ENCODE measurements at regions not wholly inside any gene's neighbourhood (a gene's known extent, or its start where the extent isn't known, plus 50 kb on each side); places are given as distances from the start of the nearest gene placed in this dataset.

DNA sequence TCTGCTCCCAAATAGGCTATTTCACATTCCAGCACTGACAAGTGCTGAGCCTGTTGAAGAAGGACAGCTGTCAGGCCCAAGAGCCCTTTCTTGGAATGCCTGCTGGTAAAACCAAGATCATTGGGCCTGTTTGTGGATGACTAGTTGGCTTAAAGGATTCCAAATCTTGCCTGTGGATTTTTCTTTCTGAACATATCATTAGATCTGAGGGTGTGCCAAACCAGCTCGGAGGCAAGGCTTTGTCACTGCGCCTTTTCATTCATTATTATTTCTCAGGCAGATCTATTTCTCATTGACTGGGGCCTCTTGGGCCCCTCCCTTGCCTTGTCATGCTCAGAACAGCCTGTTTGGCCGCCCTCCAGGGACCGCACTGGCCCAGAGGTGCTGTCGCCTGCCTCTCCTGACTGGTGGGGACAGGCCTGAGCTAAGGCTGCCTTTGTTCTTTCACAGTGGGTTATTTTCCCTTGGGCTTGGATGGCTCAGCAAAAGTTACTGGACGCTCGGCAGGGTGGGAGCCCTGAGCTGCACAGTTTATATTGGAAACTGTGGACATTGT, 222.7 kb upstream of the SESN3 start:
- Mint-ChIP-seq H3K27me3 (ENCODE audit: low read depth) (no peaks in the 10 kb centered on the region), H3K4me3 (no peak overlapping the region), H3K9me3 (peaks cover 14% of the 10 kb centered on the region), H3K36me3 (no peaks in the 10 kb centered on the region), H3K4me1 (peaks cover 11% of the 10 kb centered on the region), H3K27ac (no peak overlapping the region)
- DNase-seq (ENCODE audit: low spot score): no peak
- ATAC-seq: no peak
- no peak for TF ChIP-seq NR1H2 (CRISPR knock-in tag; IDR thresholded peaks at IDR 0.05)
- TF ChIP-seq, protein P1, sequence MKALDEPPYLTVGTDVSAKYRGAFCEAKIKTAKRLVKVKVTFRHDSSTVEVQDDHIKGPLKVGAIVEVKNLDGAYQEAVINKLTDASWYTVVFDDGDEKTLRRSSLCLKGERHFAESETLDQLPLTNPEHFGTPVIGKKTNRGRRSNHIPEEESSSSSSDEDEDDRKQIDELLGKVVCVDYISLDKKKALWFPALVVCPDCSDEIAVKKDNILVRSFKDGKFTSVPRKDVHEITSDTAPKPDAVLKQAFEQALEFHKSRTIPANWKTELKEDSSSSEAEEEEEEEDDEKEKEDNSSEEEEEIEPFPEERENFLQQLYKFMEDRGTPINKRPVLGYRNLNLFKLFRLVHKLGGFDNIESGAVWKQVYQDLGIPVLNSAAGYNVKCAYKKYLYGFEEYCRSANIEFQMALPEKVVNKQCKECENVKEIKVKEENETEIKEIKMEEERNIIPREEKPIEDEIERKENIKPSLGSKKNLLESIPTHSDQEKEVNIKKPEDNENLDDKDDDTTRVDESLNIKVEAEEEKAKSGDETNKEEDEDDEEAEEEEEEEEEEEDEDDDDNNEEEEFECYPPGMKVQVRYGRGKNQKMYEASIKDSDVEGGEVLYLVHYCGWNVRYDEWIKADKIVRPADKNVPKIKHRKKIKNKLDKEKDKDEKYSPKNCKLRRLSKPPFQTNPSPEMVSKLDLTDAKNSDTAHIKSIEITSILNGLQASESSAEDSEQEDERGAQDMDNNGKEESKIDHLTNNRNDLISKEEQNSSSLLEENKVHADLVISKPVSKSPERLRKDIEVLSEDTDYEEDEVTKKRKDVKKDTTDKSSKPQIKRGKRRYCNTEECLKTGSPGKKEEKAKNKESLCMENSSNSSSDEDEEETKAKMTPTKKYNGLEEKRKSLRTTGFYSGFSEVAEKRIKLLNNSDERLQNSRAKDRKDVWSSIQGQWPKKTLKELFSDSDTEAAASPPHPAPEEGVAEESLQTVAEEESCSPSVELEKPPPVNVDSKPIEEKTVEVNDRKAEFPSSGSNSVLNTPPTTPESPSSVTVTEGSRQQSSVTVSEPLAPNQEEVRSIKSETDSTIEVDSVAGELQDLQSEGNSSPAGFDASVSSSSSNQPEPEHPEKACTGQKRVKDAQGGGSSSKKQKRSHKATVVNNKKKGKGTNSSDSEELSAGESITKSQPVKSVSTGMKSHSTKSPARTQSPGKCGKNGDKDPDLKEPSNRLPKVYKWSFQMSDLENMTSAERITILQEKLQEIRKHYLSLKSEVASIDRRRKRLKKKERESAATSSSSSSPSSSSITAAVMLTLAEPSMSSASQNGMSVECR (CRISPR knock-in tag; IDR thresholded peaks at IDR 0.05; ENCODE audit: borderline replicate concordance): no peak
- no peak for TF ChIP-seq ELF4 (CRISPR knock-in tag; IDR thresholded peaks at IDR 0.05; ENCODE audit: low read depth)
- TF ChIP-seq, protein P2, sequence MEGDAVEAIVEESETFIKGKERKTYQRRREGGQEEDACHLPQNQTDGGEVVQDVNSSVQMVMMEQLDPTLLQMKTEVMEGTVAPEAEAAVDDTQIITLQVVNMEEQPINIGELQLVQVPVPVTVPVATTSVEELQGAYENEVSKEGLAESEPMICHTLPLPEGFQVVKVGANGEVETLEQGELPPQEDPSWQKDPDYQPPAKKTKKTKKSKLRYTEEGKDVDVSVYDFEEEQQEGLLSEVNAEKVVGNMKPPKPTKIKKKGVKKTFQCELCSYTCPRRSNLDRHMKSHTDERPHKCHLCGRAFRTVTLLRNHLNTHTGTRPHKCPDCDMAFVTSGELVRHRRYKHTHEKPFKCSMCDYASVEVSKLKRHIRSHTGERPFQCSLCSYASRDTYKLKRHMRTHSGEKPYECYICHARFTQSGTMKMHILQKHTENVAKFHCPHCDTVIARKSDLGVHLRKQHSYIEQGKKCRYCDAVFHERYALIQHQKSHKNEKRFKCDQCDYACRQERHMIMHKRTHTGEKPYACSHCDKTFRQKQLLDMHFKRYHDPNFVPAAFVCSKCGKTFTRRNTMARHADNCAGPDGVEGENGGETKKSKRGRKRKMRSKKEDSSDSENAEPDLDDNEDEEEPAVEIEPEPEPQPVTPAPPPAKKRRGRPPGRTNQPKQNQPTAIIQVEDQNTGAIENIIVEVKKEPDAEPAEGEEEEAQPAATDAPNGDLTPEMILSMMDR (IDR thresholded peaks at IDR 0.05): no peak
- TF ChIP-seq SMAD3 (CRISPR knock-in tag; IDR thresholded peaks at IDR 0.05; ENCODE audit: borderline replicate concordance): no peak
- no peak for TF ChIP-seq RORB (CRISPR knock-in tag; IDR thresholded peaks at IDR 0.05)
- POLR2A ChIA-PET: no interaction called here
- CTCF ChIA-PET: interaction anchor here (1.1 to 1.5 kb wide), 2 partner anchors 252 kb away, joined by 4 read pairs; no protein-coding TSS in a partner anchor

DNA sequence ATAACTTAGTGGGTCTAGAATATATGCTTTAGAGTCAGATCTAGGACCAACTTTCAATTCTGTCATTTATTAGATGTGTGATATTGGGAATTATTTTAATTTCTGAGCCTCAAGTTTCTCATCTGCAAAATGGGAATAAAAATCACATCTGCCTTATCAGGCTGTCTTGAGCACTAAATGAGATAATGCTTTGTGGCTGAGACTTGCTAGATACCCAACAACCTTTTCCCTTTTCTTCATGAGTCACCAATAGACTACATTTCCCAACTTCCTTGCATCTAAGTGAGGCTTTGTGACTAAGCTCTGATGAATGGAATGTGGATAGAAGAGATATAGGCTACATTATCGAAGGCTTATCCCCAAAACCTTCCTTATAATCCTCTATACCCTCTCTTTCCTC, 220.7 kb upstream of the SESN3 start:
- DNase-seq (ENCODE audit: low spot score) (no peak), ATAC-seq (no peak)
- no peak overlapping the region for H3K4me3 Mint-ChIP-seq
- H3K27ac Mint-ChIP-seq: no peak overlapping the region
- H3K4me1 Mint-ChIP-seq: peaks cover 11% of the 10 kb centered on the region
- ChIA-PET POLR2A (no interaction called here), CTCF (no interaction called here)
- no peaks in the 10 kb centered on the region for H3K36me3 Mint-ChIP-seq
- no peaks in the 10 kb centered on the region for H3K27me3 Mint-ChIP-seq (ENCODE audit: low read depth)
- peaks cover 12% of the 10 kb centered on the region for H3K9me3 Mint-ChIP-seq
- TF ChIP-seq, protein P3, sequence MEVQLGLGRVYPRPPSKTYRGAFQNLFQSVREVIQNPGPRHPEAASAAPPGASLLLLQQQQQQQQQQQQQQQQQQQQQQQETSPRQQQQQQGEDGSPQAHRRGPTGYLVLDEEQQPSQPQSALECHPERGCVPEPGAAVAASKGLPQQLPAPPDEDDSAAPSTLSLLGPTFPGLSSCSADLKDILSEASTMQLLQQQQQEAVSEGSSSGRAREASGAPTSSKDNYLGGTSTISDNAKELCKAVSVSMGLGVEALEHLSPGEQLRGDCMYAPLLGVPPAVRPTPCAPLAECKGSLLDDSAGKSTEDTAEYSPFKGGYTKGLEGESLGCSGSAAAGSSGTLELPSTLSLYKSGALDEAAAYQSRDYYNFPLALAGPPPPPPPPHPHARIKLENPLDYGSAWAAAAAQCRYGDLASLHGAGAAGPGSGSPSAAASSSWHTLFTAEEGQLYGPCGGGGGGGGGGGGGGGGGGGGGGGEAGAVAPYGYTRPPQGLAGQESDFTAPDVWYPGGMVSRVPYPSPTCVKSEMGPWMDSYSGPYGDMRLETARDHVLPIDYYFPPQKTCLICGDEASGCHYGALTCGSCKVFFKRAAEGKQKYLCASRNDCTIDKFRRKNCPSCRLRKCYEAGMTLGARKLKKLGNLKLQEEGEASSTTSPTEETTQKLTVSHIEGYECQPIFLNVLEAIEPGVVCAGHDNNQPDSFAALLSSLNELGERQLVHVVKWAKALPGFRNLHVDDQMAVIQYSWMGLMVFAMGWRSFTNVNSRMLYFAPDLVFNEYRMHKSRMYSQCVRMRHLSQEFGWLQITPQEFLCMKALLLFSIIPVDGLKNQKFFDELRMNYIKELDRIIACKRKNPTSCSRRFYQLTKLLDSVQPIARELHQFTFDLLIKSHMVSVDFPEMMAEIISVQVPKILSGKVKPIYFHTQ (CRISPR knock-in tag; IDR thresholded peaks at IDR 0.05): no peak
- TF ChIP-seq OVOL2 (CRISPR knock-in tag; IDR thresholded peaks at IDR 0.05; ENCODE audit: borderline replicate concordance) (no peak), SMAD3 (CRISPR knock-in tag; IDR thresholded peaks at IDR 0.05; ENCODE audit: borderline replicate concordance) (no peak), EMX1 (CRISPR knock-in tag; IDR thresholded peaks at IDR 0.05) (no peak), SP1 (CRISPR knock-in tag; conservative IDR thresholded peaks at IDR 0.05) (no peak)
- TF ChIP-seq, protein P4, sequence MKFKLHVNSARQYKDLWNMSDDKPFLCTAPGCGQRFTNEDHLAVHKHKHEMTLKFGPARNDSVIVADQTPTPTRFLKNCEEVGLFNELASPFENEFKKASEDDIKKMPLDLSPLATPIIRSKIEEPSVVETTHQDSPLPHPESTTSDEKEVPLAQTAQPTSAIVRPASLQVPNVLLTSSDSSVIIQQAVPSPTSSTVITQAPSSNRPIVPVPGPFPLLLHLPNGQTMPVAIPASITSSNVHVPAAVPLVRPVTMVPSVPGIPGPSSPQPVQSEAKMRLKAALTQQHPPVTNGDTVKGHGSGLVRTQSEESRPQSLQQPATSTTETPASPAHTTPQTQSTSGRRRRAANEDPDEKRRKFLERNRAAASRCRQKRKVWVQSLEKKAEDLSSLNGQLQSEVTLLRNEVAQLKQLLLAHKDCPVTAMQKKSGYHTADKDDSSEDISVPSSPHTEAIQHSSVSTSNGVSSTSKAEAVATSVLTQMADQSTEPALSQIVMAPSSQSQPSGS (CRISPR knock-in tag; IDR thresholded peaks at IDR 0.05; ENCODE audit: borderline replicate concordance, low read depth): no peak
- TF ChIP-seq, protein P5, sequence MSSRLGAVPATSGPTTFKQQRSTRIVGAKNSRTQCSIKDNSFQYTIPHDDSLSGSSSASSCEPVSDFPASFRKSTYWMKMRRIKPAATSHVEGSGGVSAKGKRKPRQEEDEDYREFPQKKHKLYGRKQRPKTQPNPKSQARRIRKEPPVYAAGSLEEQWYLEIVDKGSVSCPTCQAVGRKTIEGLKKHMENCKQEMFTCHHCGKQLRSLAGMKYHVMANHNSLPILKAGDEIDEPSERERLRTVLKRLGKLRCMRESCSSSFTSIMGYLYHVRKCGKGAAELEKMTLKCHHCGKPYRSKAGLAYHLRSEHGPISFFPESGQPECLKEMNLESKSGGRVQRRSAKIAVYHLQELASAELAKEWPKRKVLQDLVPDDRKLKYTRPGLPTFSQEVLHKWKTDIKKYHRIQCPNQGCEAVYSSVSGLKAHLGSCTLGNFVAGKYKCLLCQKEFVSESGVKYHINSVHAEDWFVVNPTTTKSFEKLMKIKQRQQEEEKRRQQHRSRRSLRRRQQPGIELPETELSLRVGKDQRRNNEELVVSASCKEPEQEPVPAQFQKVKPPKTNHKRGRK (CRISPR knock-in tag; IDR thresholded peaks at IDR 0.05; ENCODE audit: borderline replicate concordance): no peak
- TF ChIP-seq, protein P6, sequence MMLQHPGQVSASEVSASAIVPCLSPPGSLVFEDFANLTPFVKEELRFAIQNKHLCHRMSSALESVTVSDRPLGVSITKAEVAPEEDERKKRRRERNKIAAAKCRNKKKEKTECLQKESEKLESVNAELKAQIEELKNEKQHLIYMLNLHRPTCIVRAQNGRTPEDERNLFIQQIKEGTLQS (CRISPR knock-in tag; conservative IDR thresholded peaks at IDR 0.05): no peak
- TF ChIP-seq, protein P7, sequence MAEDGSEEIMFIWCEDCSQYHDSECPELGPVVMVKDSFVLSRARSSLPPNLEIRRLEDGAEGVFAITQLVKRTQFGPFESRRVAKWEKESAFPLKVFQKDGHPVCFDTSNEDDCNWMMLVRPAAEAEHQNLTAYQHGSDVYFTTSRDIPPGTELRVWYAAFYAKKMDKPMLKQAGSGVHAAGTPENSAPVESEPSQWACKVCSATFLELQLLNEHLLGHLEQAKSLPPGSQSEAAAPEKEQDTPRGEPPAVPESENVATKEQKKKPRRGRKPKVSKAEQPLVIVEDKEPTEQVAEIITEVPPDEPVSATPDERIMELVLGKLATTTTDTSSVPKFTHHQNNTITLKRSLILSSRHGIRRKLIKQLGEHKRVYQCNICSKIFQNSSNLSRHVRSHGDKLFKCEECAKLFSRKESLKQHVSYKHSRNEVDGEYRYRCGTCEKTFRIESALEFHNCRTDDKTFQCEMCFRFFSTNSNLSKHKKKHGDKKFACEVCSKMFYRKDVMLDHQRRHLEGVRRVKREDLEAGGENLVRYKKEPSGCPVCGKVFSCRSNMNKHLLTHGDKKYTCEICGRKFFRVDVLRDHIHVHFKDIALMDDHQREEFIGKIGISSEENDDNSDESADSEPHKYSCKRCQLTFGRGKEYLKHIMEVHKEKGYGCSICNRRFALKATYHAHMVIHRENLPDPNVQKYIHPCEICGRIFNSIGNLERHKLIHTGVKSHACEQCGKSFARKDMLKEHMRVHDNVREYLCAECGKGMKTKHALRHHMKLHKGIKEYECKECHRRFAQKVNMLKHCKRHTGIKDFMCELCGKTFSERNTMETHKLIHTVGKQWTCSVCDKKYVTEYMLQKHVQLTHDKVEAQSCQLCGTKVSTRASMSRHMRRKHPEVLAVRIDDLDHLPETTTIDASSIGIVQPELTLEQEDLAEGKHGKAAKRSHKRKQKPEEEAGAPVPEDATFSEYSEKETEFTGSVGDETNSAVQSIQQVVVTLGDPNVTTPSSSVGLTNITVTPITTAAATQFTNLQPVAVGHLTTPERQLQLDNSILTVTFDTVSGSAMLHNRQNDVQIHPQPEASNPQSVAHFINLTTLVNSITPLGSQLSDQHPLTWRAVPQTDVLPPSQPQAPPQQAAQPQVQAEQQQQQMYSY (CRISPR knock-in tag; IDR thresholded peaks at IDR 0.05): no peak
- TF ChIP-seq, protein P8, sequence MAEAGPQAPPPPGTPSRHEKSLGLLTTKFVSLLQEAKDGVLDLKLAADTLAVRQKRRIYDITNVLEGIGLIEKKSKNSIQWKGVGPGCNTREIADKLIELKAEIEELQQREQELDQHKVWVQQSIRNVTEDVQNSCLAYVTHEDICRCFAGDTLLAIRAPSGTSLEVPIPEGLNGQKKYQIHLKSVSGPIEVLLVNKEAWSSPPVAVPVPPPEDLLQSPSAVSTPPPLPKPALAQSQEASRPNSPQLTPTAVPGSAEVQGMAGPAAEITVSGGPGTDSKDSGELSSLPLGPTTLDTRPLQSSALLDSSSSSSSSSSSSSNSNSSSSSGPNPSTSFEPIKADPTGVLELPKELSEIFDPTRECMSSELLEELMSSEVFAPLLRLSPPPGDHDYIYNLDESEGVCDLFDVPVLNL (CRISPR knock-in tag; IDR thresholded peaks at IDR 0.05; ENCODE audit: borderline replicate concordance, low read depth): no peak

All from WTC11 (cell line).